H1 (cell line): ENCODE measurements at regions not wholly inside any gene's neighbourhood (a gene's known extent, or its start where the extent isn't known, plus 50 kb on each side); places are given as distances from the start of the nearest gene placed in this dataset.

Experiments used
- CTCF ChIA-PET: fragments of 300-600 bp; sonication (Branson Sonifier 250); formaldehyde crosslinking; loops from one replicate; lab custom pipeline; 2021; ENCODE audit not compliant: partially characterized antibody; lab: Charles Lee
- POLR2A ChIA-PET: fragments of 300-600 bp; sonication (Branson Sonifier 250); formaldehyde crosslinking; loops from one replicate; lab custom pipeline; 2021; ENCODE audit warnings: inconsistent platforms; ENCODE audit not compliant: partially characterized antibody; lab: Charles Lee
- DNase-seq, 2 experiments: peaks; one replicate each; pipeline versions ENCODE4 v3.0.0 to v3.0.0-alpha.2; 2010 to 2022; ENCODE audit warnings: low spot score in 2 of 2, low read depth in 1 of 2, mixed read lengths in 1 of 2
- FAIRE-seq: peaks from 2 replicates; lab custom pipeline; 2011; peaks lifted over from hg19 to GRCh38; lab: Jason Lieb, UNC
- H2AFZ ChIP-seq: 2 replicates; pipeline ENCODE4 v1.8.1; 2012; ENCODE audit warnings: low read length, inconsistent platforms
- H2AK5ac ChIP-seq: 2 replicates; pipeline ENCODE4 v1.6.1; 2013; ENCODE audit warnings: low read depth, low read length
- H2BK120ac ChIP-seq: replicated peaks from 2 replicates; pipeline ENCODE3; 2013; ENCODE audit warnings: low read depth, low read length, inconsistent platforms
- H2BK12ac ChIP-seq: 2 replicates; pipeline ENCODE4 v1.6.1; 2013; ENCODE audit warnings: low read depth, low read length
- H2BK15ac ChIP-seq: 2 replicates; pipeline ENCODE4 v1.6.1; 2013; ENCODE audit warnings: low read length
- H2BK20ac ChIP-seq: 2 replicates; pipeline ENCODE4 v1.6.1; 2013; ENCODE audit warnings: low read length
- H2BK5ac ChIP-seq: 2 replicates; pipeline ENCODE4 v1.6.1; 2013; ENCODE audit warnings: low read depth, low read length
- H3K14ac ChIP-seq: 2 replicates; pipeline ENCODE4 v1.6.1; 2013; ENCODE audit warnings: inconsistent platforms; ENCODE audit not compliant: insufficient read length
- H3K18ac ChIP-seq: 2 replicates; pipeline ENCODE4 v1.6.1; 2013; ENCODE audit warnings: low read length; ENCODE audit errors: extremely low read depth
- H3K23ac ChIP-seq: 2 replicates; pipeline ENCODE4 v1.6.1; 2013; ENCODE audit warnings: inconsistent platforms; ENCODE audit not compliant: insufficient read length
- H3K23me2 ChIP-seq: 2 replicates; pipeline ENCODE4 v1.6.1; 2013; ENCODE audit warnings: low read depth, low read length
- H3K27ac ChIP-seq: 2 replicates; pipeline ENCODE4 v1.6.1; 2011; ENCODE audit warnings: low read depth, low read length, inconsistent platforms
- H3K27me3 ChIP-seq, 4 experiments: replicated peaks in 1 of 4; 1 replicate in 1 of 4; 2 replicates in 3 of 4; pipeline versions ENCODE4 v1.6.1 to v1.8.1; 2011 to 2013; ENCODE audit warnings: low read length in 3 of 4, mild to moderate bottlenecking in 3 of 4, inconsistent platforms in 2 of 4, mixed read lengths in 2 of 4, moderate library complexity in 1 of 4; ENCODE audit not compliant: control insufficient read depth in 3 of 4, insufficient read depth in 3 of 4; ENCODE audit errors: extremely low read depth in 1 of 4
- H3K36me3 ChIP-seq, 4 experiments: 2 replicates each; pipeline versions ENCODE4 v1.6.1 to v1.8.1; 2011 to 2013; ENCODE audit warnings: mild to moderate bottlenecking in 4 of 4, low read length in 3 of 4, moderate library complexity in 2 of 4, control low read depth in 1 of 4, inconsistent platforms in 1 of 4; ENCODE audit not compliant: insufficient read depth in 4 of 4, control insufficient read depth in 2 of 4
- H3K4ac ChIP-seq: replicated peaks from 2 replicates; pipeline ENCODE3; 2013; ENCODE audit warnings: low read length, low read depth, mixed read lengths, inconsistent platforms; ENCODE audit not compliant: insufficient read length
- H3K4me1 ChIP-seq, 4 experiments: replicated peaks in 1 of 4; 1 replicate in 1 of 4; 2 replicates in 3 of 4; pipeline versions ENCODE4 v1.6.1 to v1.8.1; 2011 to 2013; ENCODE audit warnings: low read length in 3 of 4, inconsistent platforms in 2 of 4, mixed read lengths in 1 of 4; ENCODE audit not compliant: insufficient read depth in 4 of 4, control insufficient read depth in 3 of 4
- H3K4me2 ChIP-seq, 2 experiments: 2 replicates each; pipeline versions ENCODE4 v1.6.1 to v1.8.1; 2011 to 2013; ENCODE audit warnings: low read depth in 2 of 2, low read length in 2 of 2, control low read depth in 1 of 2, inconsistent platforms in 1 of 2, mild to moderate bottlenecking in 1 of 2; ENCODE audit not compliant: insufficient read depth in 1 of 2
- H3K4me3 ChIP-seq, 4 experiments: fragments of 200-600, 300-600 bp in 1 of 4; sonication (generic), shearing (Covaris generic), sonication (Bioruptor Twin) in 1 of 4; 2 replicates each; pipeline versions ENCODE4 v1.5.1 to v1.8.1; 2011 to 2016; ENCODE audit warnings: low read length in 4 of 4, low read depth in 3 of 4, control low read depth in 2 of 4, inconsistent platforms in 2 of 4, mild to moderate bottlenecking in 2 of 4, mixed read lengths in 1 of 4, moderate library complexity in 1 of 4; ENCODE audit not compliant: insufficient read depth in 2 of 4; ENCODE audit errors: extremely low read depth in 1 of 4
- H3K56ac ChIP-seq: replicated peaks from 2 replicates; pipeline ENCODE3; 2013; ENCODE audit warnings: low read depth, mild to moderate bottlenecking, mixed read lengths, low read length, inconsistent platforms; ENCODE audit not compliant: insufficient read length
- H3K79me1 ChIP-seq: 2 replicates; pipeline ENCODE4 v1.6.1; 2013; ENCODE audit warnings: low read depth, low read length, control low read depth
- H3K79me2 ChIP-seq, 2 experiments: 2 replicates each; pipeline versions ENCODE4 v1.6.1 to v1.8.1; 2012 to 2013; ENCODE audit warnings: low read length in 2 of 2, mild to moderate bottlenecking in 2 of 2, inconsistent platforms in 1 of 2; ENCODE audit not compliant: insufficient read depth in 2 of 2, control insufficient read depth in 1 of 2
- H3K9ac ChIP-seq, 4 experiments: replicated peaks in 1 of 4; 1 replicate in 1 of 4; 2 replicates in 3 of 4; pipeline versions ENCODE4 v1.6.1 to v1.8.1; 2011 to 2013; ENCODE audit warnings: low read depth in 3 of 4, low read length in 3 of 4, control low read depth in 2 of 4, mild to moderate bottlenecking in 2 of 4, moderate library complexity in 2 of 4, inconsistent platforms in 1 of 4; ENCODE audit errors: extremely low read depth in 1 of 4
- H3K9me3 ChIP-seq, 2 experiments: 2 replicates each; pipeline versions ENCODE4 v1.6.1 to v1.8.1; 2012 to 2013; ENCODE audit warnings: mild to moderate bottlenecking in 2 of 2, moderate library complexity in 2 of 2, control low read depth in 1 of 2, inconsistent platforms in 1 of 2, low read depth in 1 of 2, low read length in 1 of 2, mixed read lengths in 1 of 2; ENCODE audit not compliant: insufficient read depth in 2 of 2
- H4K20me1 ChIP-seq, 2 experiments: replicated peaks in 1 of 2; 2 replicates each; pipeline versions ENCODE3 to v1.8.1; 2011 to 2013; ENCODE audit warnings: inconsistent platforms in 2 of 2, low read length in 2 of 2, mild to moderate bottlenecking in 1 of 2; ENCODE audit not compliant: insufficient read depth in 2 of 2, control insufficient read depth in 1 of 2
- H4K5ac ChIP-seq: 2 replicates; pipeline ENCODE4 v1.6.1; 2013; ENCODE audit warnings: low read length, low read depth, mixed read lengths, inconsistent platforms; ENCODE audit not compliant: insufficient read length
- H4K8ac ChIP-seq: 2 replicates; pipeline ENCODE4 v1.8.0; 2013; ENCODE audit warnings: mild to moderate bottlenecking, moderate library complexity, low read length, inconsistent platforms; ENCODE audit not compliant: insufficient read depth; ENCODE audit errors: extremely low read depth
- H4K91ac ChIP-seq: replicated peaks from 2 replicates; pipeline ENCODE3; 2013; ENCODE audit warnings: low read length, mixed read lengths, inconsistent platforms; ENCODE audit not compliant: insufficient read length
- BRCA1 ChIP-seq: IDR thresholded peaks from 2 replicates; pipeline ENCODE4 v1.6.1; 2012; ENCODE audit warnings: low read depth, low read length, improper control_type of control experiment
- CREB1 ChIP-seq: IDR thresholded peaks from 2 replicates; pipeline ENCODE4 v1.6.1; 2012; ENCODE audit warnings: inconsistent platforms
- CTBP2 ChIP-seq: IDR thresholded peaks from 2 replicates; pipeline ENCODE4 v1.7.0; 2011; ENCODE audit warnings: borderline replicate concordance, mild to moderate bottlenecking, moderate library complexity, mixed read lengths, low read length; ENCODE audit not compliant: insufficient read depth, insufficient read length
- E2F6 ChIP-seq: IDR thresholded peaks from 2 replicates; pipeline ENCODE4 v1.6.1; 2012; ENCODE audit warnings: inconsistent platforms
- EGR1 ChIP-seq: IDR thresholded peaks from 2 replicates; pipeline ENCODE4 v1.6.1; 2011; ENCODE audit warnings: low read depth, low read length, borderline replicate concordance
- GABPA ChIP-seq: IDR thresholded peaks from 2 replicates; pipeline ENCODE4 v1.6.1; 2011; ENCODE audit warnings: mild to moderate bottlenecking, low read length, moderate library complexity, borderline replicate concordance; ENCODE audit not compliant: insufficient read depth
- KDM4A ChIP-seq: IDR thresholded peaks from one replicate; pipeline ENCODE4 v1.7.1; 2012; ENCODE audit warnings: low read depth, mild to moderate bottlenecking, moderate library complexity, low read length, inconsistent platforms; ENCODE audit not compliant: severe bottlenecking
- SAP30 ChIP-seq: fragments of 300-600 bp; sonication (generic); IDR thresholded peaks from 2 replicates; pipeline ENCODE4 v1.7.1; 2012; ENCODE audit warnings: low read length, moderate library complexity, mild to moderate bottlenecking, inconsistent platforms; ENCODE audit not compliant: insufficient read depth, insufficient replicate concordance
- SP2 ChIP-seq: IDR thresholded peaks from 2 replicates; pipeline ENCODE4 v1.6.1; 2012; ENCODE audit warnings: mild to moderate bottlenecking, low read length, inconsistent platforms
- SRF ChIP-seq: IDR thresholded peaks from 2 replicates; pipeline ENCODE4 v1.6.1; 2011; ENCODE audit warnings: mild to moderate bottlenecking, low read depth, low read length, moderate library complexity
- TAF7 ChIP-seq: optimal IDR thresholded peaks from 2 replicates; pipeline ENCODE3; 2011; ENCODE audit warnings: low read depth, mild to moderate bottlenecking, inconsistent platforms, low read length, moderate library complexity, borderline replicate concordance
- TEAD4 ChIP-seq: IDR thresholded peaks from 2 replicates; pipeline ENCODE4 v1.6.1; 2012; ENCODE audit warnings: low read depth, low read length, inconsistent platforms, mixed read lengths
- WGBS, 2 experiments: shearing (Covaris generic) in 1 of 2; methylation state at CpG; one replicate each; pipeline versions ENCODE4 v1.1.6 to v1.1.7; 2013 to 2015; ENCODE audit warnings: low lambda C conversion rate in 2 of 2, mixed read lengths in 2 of 2, inconsistent platforms in 1 of 2, low coverage in 1 of 2, missing lambda C conversion rate in 1 of 2; ENCODE audit not compliant: insufficient replicate concordance in 2 of 2, insufficient coverage in 1 of 2, insufficient read length in 1 of 2; ENCODE audit errors: extremely low coverage in 1 of 2, missing lambda C conversion rate in 1 of 2; 5-methylcytosine and 5-hydroxymethylcytosine counted together

GRCh38 chr4:123833171-123833643 is 436.6 kb downstream of the SPRY1 start:
- H3K79me2 ChIP-seq, result no peaks in the 10 kb centered on the region
- H3K9me3 ChIP-seq, result no peaks in the 10 kb centered on the region
- no peak overlapping the region for H3K4me3 ChIP-seq
- no peaks in the 10 kb centered on the region for H3K4me1 ChIP-seq
- TF ChIP-seq TEAD4, result no peak
- TF ChIP-seq KDM4A, result no peak
- TF ChIP-seq GABPA, result no peak
- TF ChIP-seq EGR1, result no peak
- no peak for TF ChIP-seq E2F6
- TF ChIP-seq TAF7, result no peak
- no peak for TF ChIP-seq CREB1
- TF ChIP-seq SAP30, result no peak
- TF ChIP-seq SRF, result no peak
- TF ChIP-seq SP2, result no peak
- no peak for TF ChIP-seq CTBP2
- no peak for TF ChIP-seq BRCA1
- H3K23me2 ChIP-seq, result no peaks in the 10 kb centered on the region
- H3K4ac ChIP-seq, result no peak overlapping the region
- no peak overlapping the region for H2BK15ac ChIP-seq
- H2BK120ac ChIP-seq, result no peak overlapping the region
- no peaks in the 10 kb centered on the region for H4K20me1 ChIP-seq
- no peak overlapping the region for H3K4me2 ChIP-seq
- H4K91ac ChIP-seq, result no peak overlapping the region
- no peaks in the 10 kb centered on the region for H3K79me1 ChIP-seq
- H4K8ac ChIP-seq, result no peak overlapping the region
- H2BK5ac ChIP-seq, result no peak overlapping the region
- no peaks in the 10 kb centered on the region for H3K36me3 ChIP-seq
- no peak overlapping the region for H3K56ac ChIP-seq
- H2AFZ ChIP-seq, result no peak overlapping the region
- DNase-seq (no peak), FAIRE-seq (no peak)
- H2AK5ac ChIP-seq, result no peak overlapping the region
- H4K5ac ChIP-seq, result no peak overlapping the region
- H3K27ac ChIP-seq, result no peak overlapping the region
- no peak overlapping the region for H2BK12ac ChIP-seq
- H3K18ac ChIP-seq, result no peak overlapping the region
- H2BK20ac ChIP-seq, result no peak overlapping the region
- 91% methylated on average over 2 of the region's 2 CpGs; no CpG with 5 or more reads in 1 of the 2 experiments for WGBS, 2 experiments
- H3K27me3 ChIP-seq, result peaks cover 0 to 2% (median 0%) of the 10 kb centered on the region in 4 experiments; a peak in 1 of 7 replicates
- ChIA-PET POLR2A (no interaction called here), CTCF (no interaction called here)
- H3K9ac ChIP-seq, result no peak overlapping the region
- H3K23ac ChIP-seq, result no peak overlapping the region
- H3K14ac ChIP-seq, result no peak overlapping the region
